NB4 (cell line): ENCODE measurements at regions not wholly inside any gene's neighbourhood (a gene's known extent, or its start where the extent isn't known, plus 50 kb on each side); places are given as distances from the start of the nearest gene placed in this dataset.

Experiments used
- DNase-seq: peaks from one replicate; pipeline ENCODE4 v3.0.0; 2010; ENCODE audit warnings: low read depth
- H3K4me3 ChIP-seq: one replicate; pipeline ENCODE4 v1.5.1; 2011; ENCODE audit warnings: mild to moderate bottlenecking, low read depth, low read length, moderate library complexity
- MYC ChIP-seq: IDR thresholded peaks from 2 replicates; pipeline ENCODE4 v1.6.1; 2011; ENCODE audit warnings: low read depth, low read length
- POLR2A ChIP-seq: IDR thresholded peaks from 2 replicates; pipeline ENCODE4 v1.6.1; 2011; ENCODE audit warnings: mild to moderate bottlenecking; ENCODE audit not compliant: insufficient read length; ENCODE audit errors: extremely low read depth
- TF ChIP-seq, protein P1 (sequence below): IDR thresholded peaks from one replicate; pipeline ENCODE4 v1.5.1; 2012; ENCODE audit warnings: low read depth, low read length
- TF ChIP-seq, protein P2 (sequence below): IDR thresholded peaks from 2 replicates; pipeline ENCODE4 v1.6.1; 2011; ENCODE audit warnings: low read depth, low read length

DNA sequence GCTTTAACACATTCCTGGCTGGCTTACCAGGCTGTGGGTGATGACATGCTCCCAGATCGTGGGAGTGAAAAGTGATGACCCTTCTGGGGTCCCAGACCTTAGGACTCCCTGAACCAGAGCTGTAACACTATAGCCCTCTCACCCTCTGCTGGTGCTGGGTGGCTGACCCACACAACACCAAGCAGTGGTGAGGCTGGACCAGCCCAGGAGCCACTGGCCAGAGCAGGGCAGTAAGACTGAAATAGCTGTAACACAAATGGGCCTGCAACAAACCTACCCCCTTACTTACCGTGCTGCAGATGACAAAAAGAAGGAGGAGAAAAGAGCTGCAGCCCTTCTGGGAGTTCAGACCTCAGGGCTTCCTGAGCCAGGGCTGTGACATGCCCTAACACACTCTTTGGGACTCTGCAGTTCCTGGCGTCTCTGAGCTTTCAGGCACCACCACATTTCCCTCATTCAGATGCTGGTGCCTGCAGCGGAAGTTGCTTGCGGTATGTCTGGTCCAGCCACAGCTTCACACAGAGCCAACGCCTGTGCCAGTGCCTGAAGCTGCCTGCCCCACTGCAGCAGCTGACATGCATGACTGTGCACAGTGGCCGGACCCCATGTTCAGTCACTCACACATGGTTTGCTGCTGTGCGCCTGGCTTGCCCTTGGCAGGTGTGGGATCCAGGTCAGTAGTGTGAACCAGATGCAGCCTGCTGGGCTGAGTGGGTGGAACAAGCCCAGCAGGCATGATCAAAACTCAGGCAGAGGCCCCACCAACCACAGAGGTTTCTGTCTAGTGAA lies 1247.4 kb downstream of the EFNA5 start:
- H3K4me3 ChIP-seq: no peak overlapping the region
- no peak for TF ChIP-seq POLR2A
- TF ChIP-seq, protein P1, sequence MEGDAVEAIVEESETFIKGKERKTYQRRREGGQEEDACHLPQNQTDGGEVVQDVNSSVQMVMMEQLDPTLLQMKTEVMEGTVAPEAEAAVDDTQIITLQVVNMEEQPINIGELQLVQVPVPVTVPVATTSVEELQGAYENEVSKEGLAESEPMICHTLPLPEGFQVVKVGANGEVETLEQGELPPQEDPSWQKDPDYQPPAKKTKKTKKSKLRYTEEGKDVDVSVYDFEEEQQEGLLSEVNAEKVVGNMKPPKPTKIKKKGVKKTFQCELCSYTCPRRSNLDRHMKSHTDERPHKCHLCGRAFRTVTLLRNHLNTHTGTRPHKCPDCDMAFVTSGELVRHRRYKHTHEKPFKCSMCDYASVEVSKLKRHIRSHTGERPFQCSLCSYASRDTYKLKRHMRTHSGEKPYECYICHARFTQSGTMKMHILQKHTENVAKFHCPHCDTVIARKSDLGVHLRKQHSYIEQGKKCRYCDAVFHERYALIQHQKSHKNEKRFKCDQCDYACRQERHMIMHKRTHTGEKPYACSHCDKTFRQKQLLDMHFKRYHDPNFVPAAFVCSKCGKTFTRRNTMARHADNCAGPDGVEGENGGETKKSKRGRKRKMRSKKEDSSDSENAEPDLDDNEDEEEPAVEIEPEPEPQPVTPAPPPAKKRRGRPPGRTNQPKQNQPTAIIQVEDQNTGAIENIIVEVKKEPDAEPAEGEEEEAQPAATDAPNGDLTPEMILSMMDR: no peak
- TF ChIP-seq, protein P2, sequence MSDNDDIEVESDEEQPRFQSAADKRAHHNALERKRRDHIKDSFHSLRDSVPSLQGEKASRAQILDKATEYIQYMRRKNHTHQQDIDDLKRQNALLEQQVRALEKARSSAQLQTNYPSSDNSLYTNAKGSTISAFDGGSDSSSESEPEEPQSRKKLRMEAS: no peak
- no peak for TF ChIP-seq MYC
- DNase-seq: no peak

DNA sequence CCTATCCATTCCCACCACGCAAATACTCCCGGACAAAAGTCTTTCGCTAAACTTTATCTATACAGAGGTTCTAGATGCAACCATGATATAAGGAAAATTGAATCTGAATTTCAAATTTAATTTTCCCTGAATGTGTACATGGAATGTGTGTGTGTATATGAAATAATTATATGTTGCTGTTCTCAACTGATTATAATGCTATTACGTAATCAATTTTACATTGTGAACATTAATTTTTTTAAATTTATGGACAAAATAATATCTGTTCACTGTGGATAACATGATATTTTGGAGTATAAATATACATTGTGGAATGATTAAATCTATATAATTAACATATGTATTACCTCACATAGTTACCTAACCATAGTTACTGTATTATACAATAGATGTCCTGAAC lies 1250.6 kb downstream of the EFNA5 start:
- TF ChIP-seq MYC (no peak), POLR2A (no peak)
- TF ChIP-seq, protein P1: no peak
- TF ChIP-seq, protein P2: no peak
- no peak overlapping the region for H3K4me3 ChIP-seq
- no peak for DNase-seq

DNA sequence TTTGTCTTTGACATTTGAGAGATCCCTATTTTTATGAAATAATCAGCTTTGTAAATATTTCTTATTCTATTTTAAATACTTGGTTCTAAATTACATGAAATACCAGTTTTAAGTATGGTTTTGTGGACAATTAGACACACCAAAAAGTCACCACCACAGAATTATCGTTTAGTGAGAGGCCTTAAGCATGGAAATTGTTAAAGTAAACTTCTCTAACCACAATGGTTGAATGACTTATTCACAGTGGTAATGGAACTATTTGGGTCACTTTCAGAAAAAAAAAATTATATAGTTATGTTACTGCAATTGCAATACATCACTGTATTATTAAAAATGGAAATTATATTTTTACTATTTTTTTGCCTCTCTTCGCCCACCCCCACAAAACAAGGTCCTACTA lies 1252.5 kb downstream of the EFNA5 start:
- TF ChIP-seq, protein P1: no peak
- TF ChIP-seq, protein P2: no peak
- TF ChIP-seq POLR2A (no peak), MYC (no peak)
- no peak for DNase-seq
- no peak overlapping the region for H3K4me3 ChIP-seq

DNA sequence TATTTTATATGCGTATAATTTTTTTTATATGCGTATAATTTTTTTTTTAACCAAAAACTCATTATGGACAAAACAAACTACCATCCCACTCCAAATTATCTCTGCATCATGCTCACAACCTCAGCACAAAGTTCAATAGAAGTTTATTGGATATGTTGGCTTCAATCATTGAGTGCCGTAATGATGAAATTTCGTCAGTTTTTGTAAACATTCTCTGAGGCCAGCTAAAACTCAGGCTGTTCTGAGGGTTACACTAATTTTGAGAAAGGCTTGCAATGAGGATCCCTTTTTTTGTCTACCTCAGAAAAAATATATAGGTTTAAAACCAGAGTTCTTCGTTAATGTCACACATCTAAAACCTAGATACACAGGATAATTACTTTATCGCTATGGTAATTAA lies 1253.2 kb downstream of the EFNA5 start:
- H3K4me3 ChIP-seq: no peak overlapping the region
- TF ChIP-seq, protein P2: no peak
- no peak for TF ChIP-seq MYC
- TF ChIP-seq, protein P1: no peak
- no peak for TF ChIP-seq POLR2A
- no peak for DNase-seq

DNA sequence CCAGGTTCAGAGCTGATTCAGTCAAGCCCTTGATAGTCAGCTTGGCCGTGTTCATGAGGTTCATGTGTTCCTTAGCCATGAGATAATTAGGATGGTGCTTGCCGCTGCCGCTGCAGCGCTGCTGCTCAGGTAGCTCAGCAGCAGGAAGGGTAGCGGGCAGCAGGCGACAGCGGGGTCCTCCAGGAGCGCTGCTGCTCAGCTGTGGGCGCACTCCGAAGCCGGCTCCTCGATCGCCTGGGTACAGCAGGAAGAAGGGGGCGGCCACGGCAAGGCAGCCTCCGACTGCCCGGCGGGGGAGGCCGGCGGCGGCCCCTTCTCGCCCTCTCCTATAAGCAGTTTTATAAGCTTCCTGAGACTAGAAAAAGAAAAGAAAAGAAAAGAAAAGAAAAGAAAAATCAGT lies 1253.6 kb downstream of the EFNA5 start:
- H3K4me3 ChIP-seq: no peak overlapping the region
- no peak for TF ChIP-seq MYC
- no peak for TF ChIP-seq POLR2A
- TF ChIP-seq, protein P1: no peak
- DNase-seq: no peak

DNA sequence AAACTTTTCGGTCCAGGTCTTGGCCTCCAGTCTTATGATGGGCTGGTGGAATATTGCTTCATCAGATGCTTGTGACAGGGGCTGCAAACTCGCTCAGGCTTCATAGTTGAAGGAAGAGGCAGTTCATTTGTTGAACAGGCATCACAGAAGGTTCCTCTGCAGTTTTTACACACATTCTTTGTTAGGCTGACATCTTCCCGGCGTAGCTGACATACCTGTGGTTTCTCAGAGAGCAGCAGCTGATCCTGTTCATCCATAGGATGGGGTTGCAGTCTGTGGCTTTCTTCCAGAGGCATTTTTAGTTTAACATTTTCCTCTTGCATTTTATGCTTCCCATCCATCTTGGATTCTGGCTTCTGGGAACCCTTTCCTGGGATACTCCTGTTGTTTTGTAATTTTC lies 1255.2 kb downstream of the EFNA5 start:
- no peak overlapping the region for H3K4me3 ChIP-seq
- TF ChIP-seq POLR2A: no peak
- TF ChIP-seq, protein P2: no peak
- TF ChIP-seq, protein P1: no peak
- TF ChIP-seq MYC: no peak
- no peak for DNase-seq
